H9 (cell line): ENCODE measurements at regions not wholly inside any gene's neighbourhood (a gene's known extent, or its start where the extent isn't known, plus 50 kb on each side); places are given as distances from the start of the nearest gene placed in this dataset.

ENCODE experiments used
- DNase-seq: peaks from one replicate; pipeline ENCODE4 v3.0.0-alpha.2; 2017
- H2AFZ ChIP-seq: one replicate; pipeline ENCODE4 v1.6.1; 2013; ENCODE audit warnings: mild to moderate bottlenecking, low read length, control low read depth, moderate library complexity
- H2AK5ac ChIP-seq: 2 replicates; pipeline ENCODE4 v1.6.1; 2013; ENCODE audit warnings: low read length, control low read depth, mixed read lengths; ENCODE audit not compliant: insufficient read length
- H2BK120ac ChIP-seq: one replicate; pipeline ENCODE4 v1.6.1; 2013; ENCODE audit warnings: low read depth, mild to moderate bottlenecking, low read length, control low read depth, inconsistent platforms; ENCODE audit not compliant: poor library complexity, severe bottlenecking
- H2BK12ac ChIP-seq: 2 replicates; pipeline ENCODE4 v1.6.1; 2013; ENCODE audit warnings: low read length, control low read depth, mixed read lengths, low read depth; ENCODE audit not compliant: insufficient read length
- H2BK15ac ChIP-seq: 2 replicates; pipeline ENCODE4 v1.6.1; 2013; ENCODE audit warnings: low read depth, low read length, control low read depth
- H2BK20ac ChIP-seq: one replicate; pipeline ENCODE4 v1.6.1; 2013; ENCODE audit warnings: low read depth, mild to moderate bottlenecking, low read length, control low read depth, inconsistent platforms; ENCODE audit not compliant: poor library complexity, severe bottlenecking
- H2BK5ac ChIP-seq: 2 replicates; pipeline ENCODE4 v1.6.1; 2013; ENCODE audit warnings: low read length, control low read depth, mixed read lengths; ENCODE audit not compliant: insufficient read length
- H3K14ac ChIP-seq: 2 replicates; pipeline ENCODE4 v1.6.1; 2013; ENCODE audit warnings: low read length, control low read depth; ENCODE audit not compliant: insufficient read depth
- H3K18ac ChIP-seq: 2 replicates; pipeline ENCODE4 v1.6.1; 2013; ENCODE audit warnings: low read depth, mild to moderate bottlenecking, mixed read lengths, low read length, control low read depth; ENCODE audit not compliant: insufficient read length
- H3K23ac ChIP-seq: 2 replicates; pipeline ENCODE4 v1.6.1; 2013; ENCODE audit warnings: low read length, control low read depth, mixed read lengths, low read depth; ENCODE audit not compliant: insufficient read length
- H3K23me2 ChIP-seq: 2 replicates; pipeline ENCODE4 v1.6.1; 2013; ENCODE audit warnings: low read depth, mild to moderate bottlenecking, mixed read lengths, low read length, control low read depth; ENCODE audit not compliant: insufficient read length, poor library complexity, severe bottlenecking
- H3K27ac ChIP-seq: 2 replicates; pipeline ENCODE4 v1.5.1; 2013; ENCODE audit warnings: low read length, control low read depth, mixed read lengths, low read depth; ENCODE audit not compliant: insufficient read length
- H3K27me3 ChIP-seq: 2 replicates; pipeline ENCODE4 v1.6.1; 2013; ENCODE audit warnings: low read length, control low read depth, inconsistent platforms; ENCODE audit not compliant: insufficient read depth
- H3K4ac ChIP-seq: 2 replicates; pipeline ENCODE4 v1.6.1; 2013; ENCODE audit warnings: low read depth, mild to moderate bottlenecking, control low read depth, inconsistent platforms, low read length, moderate library complexity
- H3K4me1 ChIP-seq: 2 replicates; pipeline ENCODE4 v1.6.1; 2013; ENCODE audit warnings: low read length, control low read depth, inconsistent platforms; ENCODE audit not compliant: insufficient read depth
- H3K4me2 ChIP-seq: 2 replicates; pipeline ENCODE4 v1.6.1; 2013; ENCODE audit warnings: low read length, control low read depth, mixed read lengths; ENCODE audit not compliant: insufficient read length, insufficient read depth
- H3K56ac ChIP-seq: 2 replicates; pipeline ENCODE4 v1.6.1; 2013; ENCODE audit warnings: low read depth, mild to moderate bottlenecking, mixed read lengths, low read length, control low read depth; ENCODE audit not compliant: insufficient read length
- H3K79me1 ChIP-seq: 2 replicates; pipeline ENCODE4 v1.6.1; 2013; ENCODE audit warnings: low read depth, mild to moderate bottlenecking, moderate library complexity, low read length, control low read depth, inconsistent platforms; ENCODE audit not compliant: insufficient read depth, poor library complexity, severe bottlenecking
- H3K79me2 ChIP-seq: 2 replicates; pipeline ENCODE4 v1.6.1; 2013; ENCODE audit warnings: low read length, control low read depth, inconsistent platforms; ENCODE audit not compliant: insufficient read depth
- H3K9ac ChIP-seq: 2 replicates; pipeline ENCODE4 v1.6.1; 2013; ENCODE audit warnings: low read length, control low read depth, mixed read lengths; ENCODE audit not compliant: insufficient read length; ENCODE audit errors: extremely low read depth
- H3K9me3 ChIP-seq: one replicate; pipeline ENCODE4 v1.6.1; 2013; ENCODE audit warnings: low read depth, low read length, inconsistent platforms; ENCODE audit not compliant: control insufficient read depth
- H3T11ph ChIP-seq: one replicate; pipeline ENCODE4 v1.6.1; 2013; ENCODE audit warnings: mild to moderate bottlenecking, low read length, control low read depth, inconsistent platforms
- H4K20me1 ChIP-seq: one replicate; pipeline ENCODE4 v1.6.1; 2013; ENCODE audit not compliant: control insufficient read depth, insufficient read length, insufficient read depth
- H4K5ac ChIP-seq: 2 replicates; pipeline ENCODE4 v1.6.1; 2013; ENCODE audit warnings: low read depth, mild to moderate bottlenecking, mixed read lengths, low read length, control low read depth; ENCODE audit not compliant: insufficient read length
- H4K8ac ChIP-seq: replicated peaks from 2 replicates; pipeline ENCODE4 v1.6.1; 2013; ENCODE audit warnings: low read length, control low read depth, mixed read lengths, low read depth; ENCODE audit not compliant: insufficient read length
- H4K91ac ChIP-seq: 2 replicates; pipeline ENCODE4 v1.6.1; 2013; ENCODE audit warnings: low read depth, mild to moderate bottlenecking, moderate library complexity, mixed read lengths, low read length, control low read depth; ENCODE audit not compliant: insufficient read length
- H3K27ac Mint-ChIP-seq, 3 experiments: 2 replicates in 2 of 3; 3 replicates in 1 of 3; pipeline ENCODE4 v1.8.0; 2020 to 2021; ENCODE audit warnings: mixed read lengths in 3 of 3, mild to moderate bottlenecking in 1 of 3, moderate library complexity in 1 of 3
- H3K27me3 Mint-ChIP-seq: 2 replicates; pipeline ENCODE4 v1.8.0; 2021; ENCODE audit warnings: low read depth, mild to moderate bottlenecking, moderate library complexity, mixed read lengths
- H3K36me3 Mint-ChIP-seq, 3 experiments: 2 replicates in 2 of 3; 3 replicates in 1 of 3; pipeline ENCODE4 v1.8.0; 2020 to 2021; ENCODE audit warnings: low read depth in 3 of 3, mixed read lengths in 3 of 3; ENCODE audit not compliant: insufficient read depth in 1 of 3
- H3K4me1 Mint-ChIP-seq, 2 experiments: 2 replicates each; pipeline ENCODE4 v1.8.0; 2020; ENCODE audit warnings: mixed read lengths in 2 of 2
- H3K4me3 Mint-ChIP-seq, 2 experiments: 2 replicates in 1 of 2; 3 replicates in 1 of 2; pipeline ENCODE4 v1.8.0; 2020 to 2021; ENCODE audit warnings: mild to moderate bottlenecking in 2 of 2, mixed read lengths in 2 of 2, moderate library complexity in 1 of 2
- H3K9me3 Mint-ChIP-seq, 2 experiments: 2 replicates in 1 of 2; 3 replicates in 1 of 2; pipeline ENCODE4 v1.8.0; 2020; ENCODE audit warnings: mild to moderate bottlenecking in 2 of 2, mixed read lengths in 2 of 2, moderate library complexity in 1 of 2
- CTCF ChIP-seq: fragments of 200-600 bp; sonication (generic); conservative IDR thresholded peaks from 3 replicates; pipeline ENCODE4 v1.8.0; 2021; ENCODE audit warnings: antibody characterized with exemption, mild to moderate bottlenecking

GRCh38 chr17:13917634-13918033 is 151.7 kb upstream of the COX10 start:
- Histone ChIP-seq H3K9me3 (no peaks in the 10 kb centered on the region), H3K18ac (no peak overlapping the region), H3T11ph (no peak overlapping the region), H2BK5ac (no peak overlapping the region), H4K20me1 (no peaks in the 10 kb centered on the region), H3K27ac (no peak overlapping the region), H2BK15ac (no peak overlapping the region), H4K8ac (no peak overlapping the region), H3K27me3 (no peaks in the 10 kb centered on the region), H3K4me2 (no peak overlapping the region), H3K56ac (no peak overlapping the region), H3K23ac (no peak overlapping the region), H3K9ac (no peak overlapping the region), H2AK5ac (no peak overlapping the region), H3K4me1 (0 out of 2 replicates have a peak, but pooled peaks cover 4% of the 10 kb centered on the region), H3K79me1 (no peaks in the 10 kb centered on the region), H2BK20ac (no peak overlapping the region), H2BK12ac (no peak overlapping the region), H4K5ac (no peak overlapping the region), H3K79me2 (no peaks in the 10 kb centered on the region), H4K91ac (no peak overlapping the region), H3K23me2 (no peaks in the 10 kb centered on the region), H3K14ac (no peak overlapping the region), H2BK120ac (no peak overlapping the region), H3K4ac (no peak overlapping the region), H2AFZ (no peak overlapping the region)
- peaks cover 32 to 40% of the 10 kb centered on the region in 2 experiments for H3K4me1 Mint-ChIP-seq
- no peak overlapping the region for H3K27ac Mint-ChIP-seq
- H3K9me3 Mint-ChIP-seq, result peaks cover 5 to 14% of the 10 kb centered on the region in 2 experiments; a peak in 3 of 5 replicates
- H3K27me3 Mint-ChIP-seq, result no peaks in the 10 kb centered on the region
- no peak for TF ChIP-seq CTCF
- H3K36me3 Mint-ChIP-seq, result peaks cover 0 to 15% (median 14%) of the 10 kb centered on the region in 3 experiments; a peak in 5 of 7 replicates
- DNase-seq, result no peak
- no peak overlapping the region for H3K4me3 Mint-ChIP-seq
